SK-N-MC (cell line): ENCODE measurements at regions not wholly inside any gene's neighbourhood (a gene's known extent, or its start where the extent isn't known, plus 50 kb on each side); places are given as distances from the start of the nearest gene placed in this dataset.
"Not testable (repeated sequence)": the region's sequence is repeated elsewhere in the genome, so short reads cannot be mapped to it uniquely, and the experiment has no call there.

Experiments
- DNase-seq: peaks from one replicate; pipeline ENCODE4 v3.0.0-alpha.2; 2011; ENCODE audit warnings: low read depth, low spot score
- H3K27ac ChIP-seq: fragments of 200-600 bp; sonication (generic); 2 replicates; pipeline ENCODE4 v1.5.1; 2016; ENCODE audit warnings: mixed run types
- H3K36me3 ChIP-seq: fragments of 200-600 bp; sonication (generic); 2 replicates; pipeline ENCODE4 v1.6.1; 2017; ENCODE audit warnings: antibody characterized with exemption, low read length, mixed read lengths; ENCODE audit not compliant: insufficient read depth
- H3K4me3 ChIP-seq: fragments of 200-600 bp; sonication (generic); 2 replicates; pipeline ENCODE4 v1.5.1; 2016
- H3K9ac ChIP-seq: fragments of 200-600 bp; sonication (generic); 2 replicates; pipeline ENCODE4 v1.8.0; 2017; ENCODE audit warnings: mixed run types, mixed read lengths; ENCODE audit not compliant: insufficient read length
- H3K9me3 ChIP-seq: fragments of 200-600 bp; sonication (generic); 2 replicates; pipeline ENCODE4 v1.6.1; 2017; ENCODE audit warnings: low read depth, mild to moderate bottlenecking, antibody characterized with exemption, low read length, moderate library complexity, mixed read lengths
- EZH2 ChIP-seq: fragments of 200-600 bp; sonication (generic); IDR thresholded peaks from one replicate; pipeline ENCODE4 v1.6.1; 2017; ENCODE audit warnings: antibody characterized with exemption
- FOXP2 ChIP-seq: optimal IDR thresholded peaks from 2 replicates; pipeline ENCODE3; 2011; ENCODE audit warnings: mild to moderate bottlenecking, moderate library complexity; ENCODE audit not compliant: insufficient read depth; ENCODE audit errors: extremely low read length, control extremely low read depth
- POLR2AphosphoS5 ChIP-seq: IDR thresholded peaks from 2 replicates; pipeline ENCODE4 v1.6.1; 2012; ENCODE audit warnings: mild to moderate bottlenecking, low read depth, low read length, borderline replicate concordance

- no peak for DNase-seq
- H3K27ac ChIP-seq, result no peak overlapping the region
- TF ChIP-seq POLR2AphosphoS5 (no peak), FOXP2 (no peak)
- no peaks in the 10 kb centered on the region for H3K9me3 ChIP-seq
- H3K4me3 ChIP-seq, result no peak overlapping the region
- no peaks in the 10 kb centered on the region for H3K36me3 ChIP-seq
- H3K9ac ChIP-seq, result no peak overlapping the region
These were observed 98.2 kb upstream of the PRKCQ start for GRCh38 chr10:6678211-6678803.

DNA sequence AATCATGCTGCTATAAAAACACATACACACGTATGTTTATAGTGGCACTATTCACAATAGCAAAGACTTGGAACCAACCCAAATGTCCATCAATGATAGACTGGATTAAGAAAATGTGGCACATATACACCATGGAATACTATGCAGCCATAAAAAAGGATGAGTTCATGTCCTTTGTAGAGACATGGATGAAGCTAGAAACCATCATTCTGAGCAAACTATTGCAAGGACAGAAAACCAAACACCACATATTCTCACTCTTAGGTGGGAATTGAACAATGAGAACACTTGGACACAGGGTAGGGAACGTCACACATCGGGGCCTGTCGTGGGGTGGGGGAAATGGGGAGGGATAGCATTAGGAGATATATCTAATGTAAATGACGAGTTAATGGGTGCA is 97.1 kb upstream of the PRKCQ start:
- not testable (repeated sequence) for H3K4me3 ChIP-seq, H3K9me3 ChIP-seq, H3K27ac ChIP-seq, H3K9ac ChIP-seq, H3K36me3 ChIP-seq, DNase-seq

DNA sequence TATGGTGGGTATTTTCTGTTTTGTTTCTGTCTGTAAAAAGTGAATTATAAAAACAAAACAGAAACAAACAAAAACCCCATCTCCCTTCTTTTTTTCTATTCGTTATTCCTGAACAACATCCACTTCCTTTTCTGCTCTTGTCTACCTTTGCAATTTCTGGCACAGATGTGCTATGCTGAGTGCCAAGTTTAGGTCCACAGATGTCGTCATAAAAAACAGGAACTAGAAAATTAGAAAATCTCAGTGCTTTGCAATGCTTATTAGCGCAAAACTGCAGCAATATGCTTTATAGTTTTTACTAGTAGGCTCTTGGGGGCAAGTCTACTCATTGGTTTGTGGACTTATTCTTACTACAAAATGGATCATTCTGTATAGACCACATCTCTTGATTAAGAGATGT is 94.2 kb upstream of the PRKCQ start:
- H3K9ac ChIP-seq, result no peak overlapping the region
- H3K27ac ChIP-seq, result no peak overlapping the region
- no peaks in the 10 kb centered on the region for H3K36me3 ChIP-seq
- H3K9me3 ChIP-seq, result no peaks in the 10 kb centered on the region
- H3K4me3 ChIP-seq, result no peak overlapping the region
- no peak for DNase-seq
- TF ChIP-seq FOXP2, result no peak
- no peak for TF ChIP-seq EZH2
- no peak for TF ChIP-seq POLR2AphosphoS5

- DNase-seq, result no peak
- H3K4me3 ChIP-seq, result no peak overlapping the region
- H3K9me3 ChIP-seq, result no peaks in the 10 kb centered on the region
- no peak overlapping the region for H3K27ac ChIP-seq
- H3K36me3 ChIP-seq, result no peaks in the 10 kb centered on the region
- no peak for TF ChIP-seq FOXP2
- TF ChIP-seq POLR2AphosphoS5, result no peak
- no peak for TF ChIP-seq EZH2
- H3K9ac ChIP-seq, result no peak overlapping the region
These were observed 91.9 kb upstream of the PRKCQ start for GRCh38 chr10:6671976-6672375.

GRCh38 chr10:6669269-6669859 is 89.3 kb upstream of the PRKCQ start:
- no peak for DNase-seq
- Histone ChIP-seq H3K9me3 (no peaks in the 10 kb centered on the region), H3K36me3 (no peaks in the 10 kb centered on the region), H3K9ac (no peak overlapping the region), H3K27ac (no peak overlapping the region), H3K4me3 (no peak overlapping the region)
- no peak for TF ChIP-seq FOXP2
- no peak for TF ChIP-seq EZH2
- no peak for TF ChIP-seq POLR2AphosphoS5

- TF ChIP-seq POLR2AphosphoS5, result no peak
- TF ChIP-seq EZH2, result no peak
- no peak for TF ChIP-seq FOXP2
- Histone ChIP-seq H3K9ac (no peak overlapping the region), H3K27ac (no peak overlapping the region), H3K9me3 (no peaks in the 10 kb centered on the region), H3K4me3 (no peak overlapping the region), H3K36me3 (no peaks in the 10 kb centered on the region)
- no peak for DNase-seq
These were observed 87.7 kb upstream of the PRKCQ start for GRCh38 chr10:6667679-6668270.

GRCh38 chr10:6667150-6667549 is 87.1 kb upstream of the PRKCQ start:
- Histone ChIP-seq H3K9ac (no peak overlapping the region), H3K36me3 (no peaks in the 10 kb centered on the region), H3K4me3 (no peak overlapping the region), H3K27ac (no peak overlapping the region), H3K9me3 (no peaks in the 10 kb centered on the region)
- TF ChIP-seq EZH2 (no peak), FOXP2 (no peak)
- no peak for DNase-seq

GRCh38 chr10:6665847-6666246 is 85.8 kb upstream of the PRKCQ start:
- no peak overlapping the region for H3K27ac ChIP-seq
- no peaks in the 10 kb centered on the region for H3K36me3 ChIP-seq
- no peak overlapping the region for H3K9ac ChIP-seq
- TF ChIP-seq EZH2 (no peak), FOXP2 (no peak), POLR2AphosphoS5 (no peak)
- no peak overlapping the region for H3K4me3 ChIP-seq
- DNase-seq, result no peak
- no peaks in the 10 kb centered on the region for H3K9me3 ChIP-seq

- H3K36me3 ChIP-seq, result no peaks in the 10 kb centered on the region
- DNase-seq, result no peak
- no peaks in the 10 kb centered on the region for H3K9me3 ChIP-seq
- no peak overlapping the region for H3K9ac ChIP-seq
- H3K4me3 ChIP-seq, result no peak overlapping the region
- H3K27ac ChIP-seq, result no peak overlapping the region
- TF ChIP-seq EZH2 (no peak), FOXP2 (no peak), POLR2AphosphoS5 (no peak)
These were observed 80.4 kb upstream of the PRKCQ start for GRCh38 chr10:6660460-6660859.
